GM21786 (cell line): ENCODE measurements at regions not wholly inside any gene's neighbourhood (a gene's known extent, or its start where the extent isn't known, plus 50 kb on each side); places are given as distances from the start of the nearest gene placed in this dataset.

Source experiments
- ATAC-seq: cut with Tn5 transposase; IDR thresholded peaks from one replicate; pipeline ENCODE4 v1.9.1; 2021; ENCODE audit not compliant: unreplicated experiment

GRCh38 chr10:128820663-128821062 is 646.4 kb upstream of the MGMT start:
- ATAC-seq: no peak

GRCh38 chr10:128823201-128823600 is 643.8 kb upstream of the MGMT start:
- ATAC-seq: no peak

GRCh38 chr10:128825626-128826025 is 641.4 kb upstream of the MGMT start:
- ATAC-seq: no peak

GRCh38 chr10:128833671-128834070 is 633.4 kb upstream of the MGMT start:
- ATAC-seq: no peak

- no peak for ATAC-seq
Observed at GRCh38 chr10:128835361-128835760, 631.7 kb upstream of the MGMT start.

GRCh38 chr10:128837478-128837877 is 629.6 kb upstream of the MGMT start:
- no peak for ATAC-seq

- ATAC-seq: no peak
Observed at GRCh38 chr10:128839134-128839533, 627.9 kb upstream of the MGMT start.

GRCh38 chr10:128839701-128840100 is 627.3 kb upstream of the MGMT start:
- ATAC-seq: no peak

GRCh38 chr10:128843972-128844371 is 623.1 kb upstream of the MGMT start:
- ATAC-seq: no peak

GRCh38 chr10:128846927-128847326 is 620.1 kb upstream of the MGMT start:
- ATAC-seq: no peak

- ATAC-seq: no peak
Observed at GRCh38 chr10:128848810-128849209, 618.2 kb upstream of the MGMT start.

GRCh38 chr10:128850647-128851046 is 616.4 kb upstream of the MGMT start:
- no peak for ATAC-seq

GRCh38 chr10:128851281-128851680 is 615.8 kb upstream of the MGMT start:
- no peak for ATAC-seq

- no peak for ATAC-seq
Observed at GRCh38 chr10:128851726-128852125, 615.3 kb upstream of the MGMT start.

- ATAC-seq: no peak
Observed at GRCh38 chr10:128852449-128852848, 614.6 kb upstream of the MGMT start.

GRCh38 chr10:128852902-128853301 is 614.1 kb upstream of the MGMT start:
- ATAC-seq: no peak

GRCh38 chr10:128853537-128853936 is 613.5 kb upstream of the MGMT start:
- ATAC-seq: no peak

- no peak for ATAC-seq
Observed at GRCh38 chr10:128854204-128854603, 612.8 kb upstream of the MGMT start.

GRCh38 chr10:128854963-128855362 is 612.1 kb upstream of the MGMT start:
- no peak for ATAC-seq

- no peak for ATAC-seq
Observed at GRCh38 chr10:128855618-128856428, 611.2 kb upstream of the MGMT start.

- ATAC-seq: no peak
Observed at GRCh38 chr10:128859738-128860386, 607.2 kb upstream of the MGMT start.

- no peak for ATAC-seq
Observed at GRCh38 chr10:128860574-128860973, 606.5 kb upstream of the MGMT start.
